Thyroid gland (tissue), 4 donors: ENCODE measurements at regions not wholly inside any gene's neighbourhood (a gene's known extent, or its start where the extent isn't known, plus 50 kb on each side); places are given as distances from the start of the nearest gene placed in this dataset.

ENCODE experiments used
- CTCF ChIP-seq, 6 experiments: fragments of 200-600 bp in 3 of 6; fragments of 450-650 bp in 3 of 6; sonication (generic) in 3 of 6; IDR thresholded peaks; one replicate each; pipeline ENCODE4 v1.5.1; 2016 to 2019; ENCODE audit warnings: antibody characterized with exemption in 6 of 6, mild to moderate bottlenecking in 2 of 6, inconsistent platforms in 1 of 6, moderate library complexity in 1 of 6
- POLR2A ChIP-seq, 2 donors: fragments of 450-650 bp; IDR thresholded peaks; one replicate each; pipeline ENCODE4 v1.6.1; 2017; ENCODE audit warnings: antibody characterized with exemption in 2 of 2, mild to moderate bottlenecking in 2 of 2, moderate library complexity in 1 of 2

GRCh38 chr10:89952325-89952724 lies 250.9 kb downstream of the KIF20B start:
- TF ChIP-seq CTCF (IDR thresholded peaks at IDR 0.05) (no peak), POLR2A (IDR thresholded peaks at IDR 0.05) (no peak)
